ENCODE measurements at regions not wholly inside any gene's neighbourhood (a gene's known extent, or its start where the extent isn't known, plus 50 kb on each side); places are given as distances from the start of the nearest gene placed in this dataset.
"Not testable (repeated sequence)": the region's sequence is repeated elsewhere in the genome, so short reads cannot be mapped to it uniquely, and the experiment has no call there.

- Histone ChIP-seq H3K4me1 (no peaks in the 10 kb centered on the region), H3K4me3 (no peak overlapping the region), H3K27me3 (no peaks in the 10 kb centered on the region), H3K27ac (no peak overlapping the region), H3K9me3 (no peaks in the 10 kb centered on the region), H3K36me3 (no peaks in the 10 kb centered on the region)
- TF ChIP-seq, protein P1, sequence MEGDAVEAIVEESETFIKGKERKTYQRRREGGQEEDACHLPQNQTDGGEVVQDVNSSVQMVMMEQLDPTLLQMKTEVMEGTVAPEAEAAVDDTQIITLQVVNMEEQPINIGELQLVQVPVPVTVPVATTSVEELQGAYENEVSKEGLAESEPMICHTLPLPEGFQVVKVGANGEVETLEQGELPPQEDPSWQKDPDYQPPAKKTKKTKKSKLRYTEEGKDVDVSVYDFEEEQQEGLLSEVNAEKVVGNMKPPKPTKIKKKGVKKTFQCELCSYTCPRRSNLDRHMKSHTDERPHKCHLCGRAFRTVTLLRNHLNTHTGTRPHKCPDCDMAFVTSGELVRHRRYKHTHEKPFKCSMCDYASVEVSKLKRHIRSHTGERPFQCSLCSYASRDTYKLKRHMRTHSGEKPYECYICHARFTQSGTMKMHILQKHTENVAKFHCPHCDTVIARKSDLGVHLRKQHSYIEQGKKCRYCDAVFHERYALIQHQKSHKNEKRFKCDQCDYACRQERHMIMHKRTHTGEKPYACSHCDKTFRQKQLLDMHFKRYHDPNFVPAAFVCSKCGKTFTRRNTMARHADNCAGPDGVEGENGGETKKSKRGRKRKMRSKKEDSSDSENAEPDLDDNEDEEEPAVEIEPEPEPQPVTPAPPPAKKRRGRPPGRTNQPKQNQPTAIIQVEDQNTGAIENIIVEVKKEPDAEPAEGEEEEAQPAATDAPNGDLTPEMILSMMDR (IDR thresholded peaks at IDR 0.05) = no peak
- TF ChIP-seq POLR2A (IDR thresholded peaks at IDR 0.05) = no peak
- DNase-seq = no peak
These were observed 311.5 kb downstream of the EDEM1 start for GRCh38 chr3:5498981-5499380.

DNA sequence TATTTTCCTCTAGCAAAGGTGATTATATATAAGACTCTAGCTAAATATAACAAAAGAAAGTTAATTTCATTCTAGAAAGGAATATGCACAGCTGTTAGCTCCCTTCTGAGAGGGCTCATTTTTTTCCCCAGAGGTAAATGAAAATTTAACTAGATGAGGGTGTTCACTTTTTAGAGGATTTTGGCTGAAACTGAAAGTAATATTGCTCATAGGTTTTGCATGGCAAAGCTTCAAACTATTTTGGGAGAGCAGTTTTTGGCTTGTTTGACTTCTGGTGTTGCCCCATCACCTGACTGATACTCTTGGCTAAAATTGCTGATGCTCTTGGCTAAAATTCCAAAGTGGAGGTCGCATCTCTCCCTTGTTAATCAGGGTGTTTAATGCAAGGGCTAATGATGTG is 311.9 kb downstream of the EDEM1 start:
- TF ChIP-seq, protein P1 (IDR thresholded peaks at IDR 0.05) = no peak
- TF ChIP-seq POLR2A (IDR thresholded peaks at IDR 0.05) = no peak
- Histone ChIP-seq H3K9me3 (no peaks in the 10 kb centered on the region), H3K4me3 (no peak overlapping the region), H3K36me3 (no peaks in the 10 kb centered on the region), H3K27me3 (no peaks in the 10 kb centered on the region), H3K27ac (no peak overlapping the region), H3K4me1 (no peaks in the 10 kb centered on the region)
- DNase-seq = no peak

GRCh38 chr3:5503136-5503535 is 315.6 kb downstream of the EDEM1 start:
- no peak for DNase-seq
- Histone ChIP-seq H3K36me3 (no peaks in the 10 kb centered on the region), H3K27ac (no peak overlapping the region), H3K4me3 (no peak overlapping the region), H3K27me3 (no peaks in the 10 kb centered on the region), H3K9me3 (no peaks in the 10 kb centered on the region), H3K4me1 (no peaks in the 10 kb centered on the region)
- TF ChIP-seq POLR2A (IDR thresholded peaks at IDR 0.05) = no peak
- TF ChIP-seq, protein P1 (IDR thresholded peaks at IDR 0.05) = no peak

DNA sequence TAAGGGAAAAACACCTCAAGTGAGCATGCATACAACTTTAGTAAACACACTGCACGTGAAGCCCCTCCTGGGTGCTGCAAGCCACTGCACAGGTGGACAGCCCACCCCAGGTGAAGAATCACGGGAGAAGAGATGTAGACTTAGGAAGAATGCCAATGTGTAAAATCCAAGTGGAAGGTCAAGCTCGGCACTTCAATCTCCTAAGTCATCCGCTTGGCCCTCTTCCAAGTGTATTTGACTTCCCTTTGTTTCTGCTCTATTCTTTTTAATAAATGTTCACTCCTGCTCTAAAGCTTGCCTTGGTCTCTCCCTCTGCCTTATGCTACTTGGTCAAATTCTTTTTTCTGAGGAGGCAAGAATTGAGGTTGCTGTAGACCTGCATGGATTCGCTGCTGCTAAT is 316.6 kb downstream of the EDEM1 start:
- Histone ChIP-seq H3K36me3 (no peaks in the 10 kb centered on the region), H3K27ac (no peak overlapping the region), H3K4me3 (no peak overlapping the region), H3K27me3 (no peaks in the 10 kb centered on the region), H3K4me1 (no peaks in the 10 kb centered on the region), H3K9me3 (peaks cover 0 to 7% (median 2%) of the 10 kb centered on the region in 4 donors)
- TF ChIP-seq, protein P1 (IDR thresholded peaks at IDR 0.05) = no peak
- no peak for TF ChIP-seq POLR2A (IDR thresholded peaks at IDR 0.05)
- no peak for DNase-seq

GRCh38 chr3:5505163-5505562 is 317.7 kb downstream of the EDEM1 start:
- no peak for TF ChIP-seq POLR2A (IDR thresholded peaks at IDR 0.05)
- TF ChIP-seq, protein P1 (IDR thresholded peaks at IDR 0.05) = no peak
- Histone ChIP-seq H3K4me3 (no peak overlapping the region), H3K36me3 (no peaks in the 10 kb centered on the region), H3K27me3 (no peaks in the 10 kb centered on the region), H3K9me3 (peaks cover 0 to 7% (median 3%) of the 10 kb centered on the region in 4 donors), H3K4me1 (no peaks in the 10 kb centered on the region), H3K27ac (no peak overlapping the region)
- no peak for DNase-seq

- no peaks in the 10 kb centered on the region for H3K27me3 ChIP-seq
- peaks cover 0 to 7% (median 3%) of the 10 kb centered on the region in 4 donors for H3K9me3 ChIP-seq
- no peak for TF ChIP-seq POLR2A (IDR thresholded peaks at IDR 0.05)
- TF ChIP-seq, protein P1 (IDR thresholded peaks at IDR 0.05) = no peak
- H3K4me1 ChIP-seq = no peaks in the 10 kb centered on the region
- H3K27ac ChIP-seq = no peak overlapping the region
- no peak for DNase-seq
- no peak overlapping the region for H3K4me3 ChIP-seq
- no peaks in the 10 kb centered on the region for H3K36me3 ChIP-seq
These were observed 318.5 kb downstream of the EDEM1 start for GRCh38 chr3:5505997-5506396.

DNA sequence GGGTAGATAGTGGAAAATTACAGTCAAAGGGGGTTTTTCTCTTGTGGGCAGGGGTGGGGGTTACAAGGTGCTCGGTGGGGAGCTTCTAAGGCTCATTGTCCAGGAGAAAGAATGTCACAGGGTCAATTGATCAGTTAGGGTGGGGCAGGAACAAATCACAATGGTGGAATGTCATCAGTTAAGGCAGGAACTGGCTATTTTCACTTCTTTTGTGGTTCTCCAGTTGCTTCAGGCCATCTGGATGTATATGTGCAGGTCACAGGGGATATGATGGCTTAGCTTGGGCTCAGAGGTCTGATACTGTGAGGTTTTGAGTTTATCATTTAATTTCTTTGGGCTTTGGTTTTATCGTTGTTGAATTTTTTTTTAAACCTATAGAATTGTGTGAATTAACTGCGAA is 321.4 kb downstream of the EDEM1 start:
- not testable (repeated sequence) for DNase-seq, H3K4me3 ChIP-seq, H3K9me3 ChIP-seq

More for the DNA sequence above, 321.4 kb downstream of the EDEM1 start:
- not testable (repeated sequence) for H3K27me3 ChIP-seq, H3K27ac ChIP-seq, H3K36me3 ChIP-seq, H3K4me1 ChIP-seq

All from Peyer's patch (tissue), 4 donors.